Tibial nerve (tissue), 4 donors: ENCODE measurements at regions not wholly inside any gene's neighbourhood (a gene's known extent, or its start where the extent isn't known, plus 50 kb on each side); places are given as distances from the start of the nearest gene placed in this dataset.

Source experiments
- CTCF ChIP-seq, 5 experiments: fragments of 200-600 bp in 3 of 5; fragments of 450-650 bp in 2 of 5; sonication (generic) in 3 of 5; IDR thresholded peaks; one replicate each; pipeline ENCODE4 v1.5.1; 2016 to 2019; ENCODE audit warnings: antibody characterized with exemption in 5 of 5, mild to moderate bottlenecking in 3 of 5, moderate library complexity in 2 of 5
- EP300 ChIP-seq, 2 donors: sonication (generic); formaldehyde crosslinking; IDR thresholded peaks; one replicate each; pipeline ENCODE4 v1.6.1; 2017; ENCODE audit warnings: antibody characterized with exemption in 2 of 2, mild to moderate bottlenecking in 1 of 2

GRCh38 chr5:169393907-169394306 lies 93.0 kb upstream of the SLIT3 start:
- no peak for TF ChIP-seq CTCF (IDR thresholded peaks at IDR 0.05)
- TF ChIP-seq EP300 (IDR thresholded peaks at IDR 0.05): no peak
